NB4 (cell line): ENCODE measurements at regions not wholly inside any gene's neighbourhood (a gene's known extent, or its start where the extent isn't known, plus 50 kb on each side); places are given as distances from the start of the nearest gene placed in this dataset.

Source experiments
- CTCF ChIP-seq: IDR thresholded peaks from one replicate; pipeline ENCODE4 v1.5.1; 2012; ENCODE audit warnings: low read depth, low read length
- MAX ChIP-seq: IDR thresholded peaks from 2 replicates; pipeline ENCODE4 v1.6.1; 2011; ENCODE audit warnings: low read depth, low read length
- POLR2A ChIP-seq: IDR thresholded peaks from 2 replicates; pipeline ENCODE4 v1.6.1; 2011; ENCODE audit warnings: mild to moderate bottlenecking; ENCODE audit not compliant: insufficient read length; ENCODE audit errors: extremely low read depth

- no peak for TF ChIP-seq CTCF
- no peak for TF ChIP-seq POLR2A
- no peak for TF ChIP-seq MAX
These were observed 59.0 kb upstream of the BOD1 start for GRCh38 chr5:173675287-173675996.
